Stimulated activated CD4-positive, alpha-beta T cell treated with anti-CD3 and anti-CD28 coated beads, TNF-alpha, amount 100 ng/mL, for 1 hour (primary cell): ENCODE measurements at regions not wholly inside any gene's neighbourhood (a gene's known extent, or its start where the extent isn't known, plus 50 kb on each side); places are given as distances from the start of the nearest gene placed in this dataset.

Source experiments
- DNase-seq, 3 donors: peaks; one replicate each; pipeline ENCODE4 v3.0.0-alpha.2; 2020; ENCODE audit warnings: low read depth in 3 of 3, low spot score in 1 of 3

GRCh38 chr5:167720676-167721260, 570.7 kb upstream of the WWC1 start:
- DNase-seq = no peak

- DNase-seq = no peak
These were observed 569.5 kb upstream of the WWC1 start for GRCh38 chr5:167721926-167722440.

- DNase-seq = peak; percentile 1 to 34 (median 20)
These were observed 568.1 kb upstream of the WWC1 start for GRCh38 chr5:167723254-167723871.

- no peak for DNase-seq
These were observed 566.2 kb upstream of the WWC1 start for GRCh38 chr5:167725264-167725663.

GRCh38 chr5:167725741-167726140, 565.7 kb upstream of the WWC1 start:
- no peak for DNase-seq

- no peak for DNase-seq
These were observed 564.8 kb upstream of the WWC1 start for GRCh38 chr5:167726642-167727041.

- DNase-seq = no peak
These were observed 561.3 kb upstream of the WWC1 start for GRCh38 chr5:167730121-167730520.

- no peak for DNase-seq
These were observed 560.8 kb upstream of the WWC1 start for GRCh38 chr5:167730656-167731055.

GRCh38 chr5:167731951-167732350, 559.5 kb upstream of the WWC1 start:
- DNase-seq = no peak

GRCh38 chr5:167732499-167732898, 558.9 kb upstream of the WWC1 start:
- no peak for DNase-seq

- no peak for DNase-seq
These were observed 554.5 kb upstream of the WWC1 start for GRCh38 chr5:167736992-167737391.

- no peak for DNase-seq
These were observed 547.6 kb upstream of the WWC1 start for GRCh38 chr5:167743695-167744464.

- no peak for DNase-seq
These were observed 545.6 kb upstream of the WWC1 start for GRCh38 chr5:167745868-167746267.

- DNase-seq = no peak
These were observed 540.9 kb upstream of the WWC1 start for GRCh38 chr5:167750586-167750985.

- no peak for DNase-seq
These were observed 538.5 kb upstream of the WWC1 start for GRCh38 chr5:167752936-167753335.

GRCh38 chr5:167753725-167754490, 537.5 kb upstream of the WWC1 start:
- DNase-seq = no peak

- DNase-seq = no peak
These were observed 536.9 kb upstream of the WWC1 start for GRCh38 chr5:167754501-167755021.

- DNase-seq = no peak
These were observed 536.0 kb upstream of the WWC1 start for GRCh38 chr5:167755420-167755819.

GRCh38 chr5:167759057-167759821, 532.2 kb upstream of the WWC1 start:
- no peak for DNase-seq

GRCh38 chr5:167763772-167764171, 527.7 kb upstream of the WWC1 start:
- no peak for DNase-seq
